Activated CD8-positive, alpha-beta memory T cell treated with anti-CD3 and anti-CD28 coated beads for 48 hours (primary cell): ENCODE measurements at regions not wholly inside any gene's neighbourhood (a gene's known extent, or its start where the extent isn't known, plus 50 kb on each side); places are given as distances from the start of the nearest gene placed in this dataset.

Experiments
- DNase-seq, 3 experiments: peaks; one replicate each; pipeline ENCODE4 v3.0.0-alpha.2; 2020; ENCODE audit warnings: low read depth in 2 of 3, low spot score in 2 of 3

- no peak for DNase-seq
These were observed 215.4 kb upstream of the PGRMC2 start for GRCh38 chr4:128502818-128503527.

GRCh38 chr4:128501239-128501638 is 213.6 kb upstream of the PGRMC2 start:
- DNase-seq, result no peak

- DNase-seq, result no peak
These were observed 200.6 kb upstream of the PGRMC2 start for GRCh38 chr4:128488055-128488705.

- no peak for DNase-seq
These were observed 197.3 kb upstream of the PGRMC2 start for GRCh38 chr4:128484896-128485295.

GRCh38 chr4:128483816-128484215 is 196.2 kb upstream of the PGRMC2 start:
- DNase-seq, result no peak

- no peak for DNase-seq
These were observed 195.4 kb upstream of the PGRMC2 start for GRCh38 chr4:128483041-128483440.

- DNase-seq, result no peak
These were observed 194.3 kb upstream of the PGRMC2 start for GRCh38 chr4:128481752-128482480.

GRCh38 chr4:128480945-128481344 is 193.3 kb upstream of the PGRMC2 start:
- DNase-seq, result no peak

- no peak for DNase-seq
These were observed 189.9 kb upstream of the PGRMC2 start for GRCh38 chr4:128477540-128477939.

- no peak for DNase-seq
These were observed 188.0 kb upstream of the PGRMC2 start for GRCh38 chr4:128475597-128475996.

- DNase-seq, result no peak
These were observed 184.0 kb upstream of the PGRMC2 start for GRCh38 chr4:128471576-128471975.

GRCh38 chr4:128470492-128471053 is 183.0 kb upstream of the PGRMC2 start:
- DNase-seq, result no peak

- DNase-seq, result no peak
These were observed 180.7 kb upstream of the PGRMC2 start for GRCh38 chr4:128468123-128468989.

- DNase-seq, result no peak
These were observed 177.9 kb upstream of the PGRMC2 start for GRCh38 chr4:128465523-128465922.

GRCh38 chr4:128463006-128463405 is 175.4 kb upstream of the PGRMC2 start:
- DNase-seq, result no peak

GRCh38 chr4:128462103-128462783 is 174.6 kb upstream of the PGRMC2 start:
- DNase-seq, result no peak

GRCh38 chr4:128461291-128462102 is 173.9 kb upstream of the PGRMC2 start:
- DNase-seq, result no peak

GRCh38 chr4:128459547-128459946 is 171.9 kb upstream of the PGRMC2 start:
- no peak for DNase-seq

- no peak for DNase-seq
These were observed 171.2 kb upstream of the PGRMC2 start for GRCh38 chr4:128458816-128459215.

GRCh38 chr4:128457726-128458125 is 170.1 kb upstream of the PGRMC2 start:
- no peak for DNase-seq
